Stimulated activated naive CD4-positive, alpha-beta T cell (primary cell): ENCODE measurements at regions not wholly inside any gene's neighbourhood (a gene's known extent, or its start where the extent isn't known, plus 50 kb on each side); places are given as distances from the start of the nearest gene placed in this dataset.

ENCODE experiments used
- DNase-seq, 6 experiments: peaks; one replicate each; lab custom pipeline; 2025; lab: John Stamatoyannopoulos, UW

GRCh38 chr6:2502998-2503674 lies 247.6 kb downstream of the MYLK4 start:
- no peak for DNase-seq

- no peak for DNase-seq
Observed at GRCh38 chr6:2502096-2502997, 248.4 kb downstream of the MYLK4 start.

DNA sequence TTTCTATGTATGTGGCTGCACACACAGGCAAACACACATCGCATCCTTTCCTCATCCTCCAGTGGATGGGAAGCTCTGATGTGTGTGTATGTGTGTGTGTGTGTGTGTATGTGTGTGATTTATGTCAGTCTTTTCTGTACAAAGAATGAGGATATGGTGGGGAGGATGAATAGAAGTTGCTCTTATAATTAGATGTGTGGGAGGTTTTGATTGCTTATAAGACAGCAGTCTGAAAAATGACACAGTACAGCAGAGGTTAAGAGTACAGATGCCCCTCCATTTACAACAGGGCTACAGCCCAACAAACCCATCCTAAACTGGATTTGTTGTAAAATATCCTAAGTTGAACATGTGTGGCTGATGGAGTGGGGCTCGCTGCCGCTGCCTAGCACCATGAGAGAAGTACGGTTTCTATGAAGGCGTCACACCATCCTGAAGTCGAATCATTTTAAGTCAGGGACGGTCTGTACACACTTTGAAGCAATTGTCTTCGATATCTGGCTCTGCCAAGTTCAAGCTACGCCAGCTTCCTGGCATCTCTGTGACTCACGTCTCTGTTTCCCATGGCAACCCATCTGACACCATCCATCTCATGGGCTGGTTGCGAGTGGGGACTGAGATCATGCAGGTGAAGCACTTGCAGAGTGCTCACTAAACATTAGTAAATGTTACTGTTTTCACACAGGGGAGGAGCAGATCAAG lies 252.6 kb downstream of the MYLK4 start:
- DNase-seq: no peak

DNA sequence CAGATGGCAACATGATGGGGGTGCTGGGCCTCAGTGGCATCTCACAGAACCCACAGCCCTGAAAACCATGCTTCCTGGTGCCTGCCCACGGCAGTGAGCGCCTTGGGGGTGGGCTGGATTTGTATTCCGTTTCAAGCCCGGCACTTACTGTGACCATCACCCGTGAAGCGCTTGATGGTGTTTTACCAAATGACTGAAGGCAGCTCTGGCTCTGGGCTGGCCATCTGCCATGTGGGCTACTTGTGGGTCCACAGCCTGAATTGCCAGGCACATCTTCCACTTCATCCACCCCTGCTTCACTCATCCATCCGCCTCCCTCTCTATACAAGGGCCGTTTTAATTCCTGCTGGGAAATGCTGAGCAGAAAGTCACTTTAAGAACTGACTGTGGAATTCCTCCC lies 250.9 kb upstream of the GMDS start:
- DNase-seq: no peak

- DNase-seq: no peak
Observed at GRCh38 chr6:2492686-2493523, 247.5 kb upstream of the GMDS start.

DNA sequence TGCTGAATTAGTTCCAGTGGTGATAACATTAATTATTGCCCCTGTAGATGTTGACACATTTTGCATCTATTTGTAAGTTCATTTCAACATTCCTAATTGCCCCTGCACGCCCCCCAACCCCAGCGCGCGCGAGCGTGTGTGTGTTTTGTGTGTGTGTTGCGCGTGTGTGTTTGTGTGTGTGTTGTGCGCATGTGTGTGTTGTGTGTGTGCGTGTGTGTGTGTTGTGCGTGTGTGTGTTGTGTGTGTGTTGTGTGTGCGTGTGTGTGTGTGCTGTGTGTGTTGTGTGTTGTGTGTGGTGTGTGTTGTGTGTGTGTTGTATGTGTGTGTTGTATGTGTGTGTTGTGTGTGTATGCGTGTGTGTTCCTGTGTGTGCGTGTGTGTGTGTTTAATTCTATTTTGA lies 245.7 kb upstream of the GMDS start:
- no peak for DNase-seq

- DNase-seq: no peak
Observed at GRCh38 chr6:2488578-2488977, 243.2 kb upstream of the GMDS start.

GRCh38 chr6:2485116-2485515 lies 239.7 kb upstream of the GMDS start:
- no peak for DNase-seq

- no peak for DNase-seq
Observed at GRCh38 chr6:2482773-2483172, 237.4 kb upstream of the GMDS start.

DNA sequence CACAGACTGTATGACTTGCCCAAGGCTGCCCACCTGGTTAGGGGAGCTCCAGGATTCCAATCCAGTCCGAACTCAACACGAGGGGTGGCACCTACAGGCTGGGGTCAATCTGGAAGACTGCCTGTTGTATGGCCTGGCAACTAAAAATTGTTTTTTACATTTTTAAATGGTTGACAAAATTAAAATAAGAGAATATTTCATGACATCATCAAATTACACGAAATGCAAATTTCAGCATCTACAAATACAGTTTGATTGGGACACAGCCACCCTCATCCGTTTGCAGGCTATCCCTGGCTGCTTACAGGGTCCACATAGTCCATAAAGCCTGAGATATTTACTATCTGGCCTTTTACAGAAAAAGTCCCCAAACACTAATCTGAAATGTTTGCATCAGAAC lies 235.9 kb upstream of the GMDS start:
- DNase-seq: no peak

GRCh38 chr6:2480267-2480966 lies 235.0 kb upstream of the GMDS start:
- DNase-seq: no peak

GRCh38 chr6:2478200-2478599 lies 232.8 kb upstream of the GMDS start:
- no peak for DNase-seq

DNA sequence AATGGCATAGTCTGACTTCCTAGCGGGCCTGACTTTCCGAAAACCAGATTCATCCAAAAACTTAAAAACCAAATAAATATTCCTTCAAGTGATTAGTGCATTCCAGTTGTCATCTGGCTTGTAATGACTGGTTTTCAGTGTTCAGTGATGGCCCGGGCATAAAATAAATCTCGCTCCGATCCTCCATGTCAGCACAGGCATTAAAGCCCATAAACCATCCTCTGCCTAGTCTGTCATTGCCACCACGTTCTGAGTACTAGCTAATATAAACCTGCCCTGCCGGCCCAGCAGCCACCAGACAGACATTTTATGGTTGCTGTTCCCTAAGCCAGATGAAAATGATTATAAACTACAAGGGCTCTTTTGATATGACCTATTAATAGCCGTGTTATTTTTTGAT lies 232.3 kb upstream of the GMDS start:
- DNase-seq: no peak

GRCh38 chr6:2477250-2477649 lies 231.8 kb upstream of the GMDS start:
- DNase-seq: no peak

DNA sequence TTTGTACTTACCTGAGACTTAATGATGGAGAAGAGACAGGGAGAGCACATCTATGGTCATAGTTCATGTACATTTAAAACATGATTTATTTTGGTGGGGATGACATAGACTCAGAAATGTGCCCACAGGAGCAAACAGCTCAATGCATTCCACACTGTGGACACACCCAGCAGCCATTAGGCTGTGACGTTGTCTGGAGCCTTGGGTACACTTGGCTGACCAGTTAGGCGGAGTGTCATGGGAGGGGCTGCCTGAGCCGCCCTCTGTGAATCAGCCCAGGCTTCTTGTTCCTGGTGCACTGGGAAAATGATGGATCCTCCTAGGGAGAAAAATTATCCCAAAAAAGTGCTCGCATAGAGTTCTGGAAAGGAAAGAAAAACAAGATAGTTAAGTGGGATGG lies 231.0 kb upstream of the GMDS start:
- DNase-seq: no peak

- DNase-seq: no peak
Observed at GRCh38 chr6:2471472-2471871, 226.1 kb upstream of the GMDS start.

DNA sequence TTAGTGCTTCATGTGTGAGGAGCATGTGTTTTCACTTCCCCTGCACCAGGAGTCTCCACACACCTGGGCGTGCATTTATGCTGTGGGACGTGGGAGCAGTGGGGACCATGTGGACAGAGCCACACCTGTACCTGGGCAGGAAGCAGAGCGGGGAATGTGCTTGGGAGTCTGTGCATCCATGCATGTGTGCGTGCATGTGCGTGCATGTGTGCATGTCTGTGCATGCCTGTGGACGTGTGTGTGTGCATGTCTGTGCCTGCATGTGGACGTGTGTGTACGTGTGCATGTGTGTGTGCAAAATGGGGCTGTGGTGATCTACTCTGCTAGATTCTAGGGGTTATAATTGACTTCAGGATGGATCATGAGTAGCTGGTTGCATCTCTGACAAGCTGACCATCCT lies 224.0 kb upstream of the GMDS start:
- no peak for DNase-seq

DNA sequence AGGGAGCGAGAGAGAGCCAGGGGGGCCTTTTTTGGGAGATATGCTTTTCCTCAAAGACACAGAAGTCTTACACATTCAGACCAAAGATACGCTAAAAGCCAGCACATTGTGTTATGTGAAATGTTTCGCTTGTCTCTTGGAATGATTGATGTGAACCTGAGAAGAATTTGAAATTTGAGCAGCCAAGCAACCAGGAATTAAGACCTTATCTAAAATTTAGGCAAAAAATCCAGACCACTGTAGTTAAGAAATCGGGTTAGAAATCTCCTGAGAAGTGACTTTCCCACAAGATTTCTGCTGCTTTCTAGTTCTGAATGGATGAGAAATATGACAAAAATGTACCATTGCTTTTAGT lies 223.2 kb upstream of the GMDS start:
- no peak for DNase-seq

DNA sequence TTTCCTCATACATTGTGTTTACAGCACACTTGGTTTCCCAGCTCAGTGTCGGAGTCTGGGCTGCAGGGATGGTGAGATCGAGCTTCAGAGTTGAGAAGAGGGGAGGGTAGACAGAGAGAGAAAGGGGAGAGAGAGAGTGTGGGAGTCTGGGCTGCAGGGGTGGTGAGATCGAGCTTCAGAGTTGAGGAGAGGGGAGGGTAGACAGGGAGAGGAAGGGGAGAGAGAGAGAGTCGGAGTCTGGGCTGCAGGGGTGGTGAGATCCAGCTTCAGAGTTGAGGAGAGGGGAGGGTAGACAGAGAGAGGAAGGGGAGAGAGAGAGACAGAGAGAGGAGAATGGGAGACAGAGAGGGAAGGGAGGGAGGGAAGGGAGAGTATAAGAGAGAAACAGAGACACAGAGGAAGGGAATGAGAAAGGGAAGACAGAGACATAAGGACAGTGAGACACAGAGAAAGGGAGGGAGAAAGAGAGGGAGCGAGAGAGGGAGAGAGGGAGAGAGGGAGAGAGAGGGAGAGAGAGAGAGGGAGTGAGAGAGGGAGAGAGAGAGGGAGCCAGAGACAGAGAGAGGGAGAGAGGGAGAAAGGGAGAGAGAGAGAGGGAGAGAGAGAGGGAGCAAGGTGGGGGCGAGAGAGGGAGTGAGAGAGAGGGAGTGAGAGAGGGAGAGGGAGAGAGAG lies 222.7 kb upstream of the GMDS start:
- no peak for DNase-seq

DNA sequence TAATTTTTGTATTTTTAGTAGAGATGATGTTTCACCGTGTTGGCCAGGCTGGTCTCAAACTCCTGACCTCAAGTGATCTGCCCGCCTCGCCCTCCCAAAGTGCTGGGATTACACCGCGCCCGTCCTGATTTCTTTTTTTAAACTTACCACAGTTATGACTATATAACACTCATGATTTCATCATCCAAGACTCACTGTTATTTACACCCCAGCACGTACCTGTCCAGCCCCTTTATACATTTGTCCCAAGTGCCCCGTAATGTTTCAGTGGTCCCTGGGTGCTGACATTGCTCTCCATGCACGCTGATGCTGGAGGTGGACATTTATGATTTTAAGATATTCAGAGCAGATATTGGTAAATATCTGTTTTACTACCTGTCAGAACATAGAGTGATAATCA lies 219.9 kb upstream of the GMDS start:
- DNase-seq: no peak

DNA sequence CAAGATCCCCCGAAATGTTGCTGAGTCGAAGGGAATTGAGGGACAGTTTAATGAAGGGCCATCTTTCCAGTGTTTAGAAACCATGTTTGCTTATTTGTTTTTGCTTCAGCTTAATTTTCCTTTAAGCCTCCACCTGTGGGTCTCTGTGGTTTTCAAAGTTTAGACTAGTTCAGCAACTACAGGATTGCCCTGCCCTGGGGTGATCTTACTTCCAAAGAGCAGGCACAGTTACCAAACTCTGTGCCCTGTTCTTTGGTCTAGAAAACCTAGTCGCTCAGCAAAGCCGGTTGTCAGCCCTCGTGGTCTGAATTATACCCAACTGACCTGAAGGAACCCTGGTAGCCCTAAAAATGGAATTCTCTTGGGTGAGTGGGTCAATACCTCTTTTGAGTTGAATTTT lies 219.2 kb upstream of the GMDS start:
- DNase-seq: no peak
